ENCODE measurements at regions not wholly inside any gene's neighbourhood (a gene's known extent, or its start where the extent isn't known, plus 50 kb on each side); places are given as distances from the start of the nearest gene placed in this dataset.

- peak; percentile 30 for DNase-seq
These were observed 66.7 kb upstream of the CAST start for GRCh38 chr5:96595300-96596090.

GRCh38 chr5:96597438-96598020 lies 64.6 kb upstream of the CAST start:
- DNase-seq, result peak; percentile 29

- no peak for DNase-seq
These were observed 61.0 kb upstream of the CAST start for GRCh38 chr5:96601200-96601599.

- peak; percentile 79 for DNase-seq
These were observed 60.4 kb upstream of the CAST start for GRCh38 chr5:96601715-96602244.

- DNase-seq, result no peak
These were observed 59.4 kb upstream of the CAST start for GRCh38 chr5:96602776-96603175.

GRCh38 chr5:96605144-96605837 lies 56.9 kb upstream of the CAST start:
- DNase-seq, result no peak

GRCh38 chr5:96609369-96609768 lies 52.8 kb upstream of the CAST start:
- DNase-seq, result no peak

GRCh38 chr5:96610747-96611146 lies 51.4 kb upstream of the CAST start:
- no peak for DNase-seq

GRCh38 chr5:96611946-96612345 lies 50.2 kb upstream of the CAST start:
- DNase-seq, result no peak

Measured in activated CD4-positive, alpha-beta T cell treated with anti-CD3 and anti-CD28 coated beads, Interleukin-10, Interleukin-2, amounts not matched to agents 100 ng/mL and 50 ng/mL, durations not matched to agents 16 hours and 8 hours (primary cell).